SIG-M5 (cell line): ENCODE measurements at regions not wholly inside any gene's neighbourhood (a gene's known extent, or its start where the extent isn't known, plus 50 kb on each side); places are given as distances from the start of the nearest gene placed in this dataset.

Source experiments
- DNase-seq: peaks from one replicate; lab custom pipeline; 2025; lab: John Stamatoyannopoulos, UW

DNA sequence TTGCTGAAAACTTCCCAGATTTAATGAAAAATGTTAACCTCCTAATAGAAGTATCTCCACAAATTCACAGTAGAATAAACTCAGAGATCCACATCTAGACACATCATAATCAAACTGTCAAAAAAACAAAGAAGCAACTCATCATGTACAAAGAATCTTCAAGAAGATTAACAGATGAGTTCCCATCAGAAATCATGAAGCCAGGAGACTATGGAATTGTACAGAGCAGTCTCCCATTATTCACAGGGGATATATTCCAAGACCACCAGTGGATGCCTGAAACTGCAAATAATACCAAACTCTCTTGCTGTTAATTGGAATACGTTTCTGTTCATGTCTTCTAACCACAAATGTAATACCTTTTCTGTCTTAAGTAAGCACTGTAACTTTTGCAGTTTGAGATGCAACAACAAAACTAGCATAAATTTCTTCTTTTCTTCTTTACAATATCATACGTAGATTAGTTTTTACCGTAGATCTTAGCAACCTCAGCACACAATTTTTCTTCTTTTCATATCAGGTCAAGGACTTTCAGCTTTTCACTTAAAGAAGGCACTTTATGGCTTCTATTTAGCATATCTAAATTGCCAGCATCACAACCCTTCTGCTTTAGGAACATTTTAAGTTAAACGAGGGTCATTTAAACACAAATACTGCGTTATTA is 70.3 kb upstream of the MIR17HG start:
- DNase-seq = no peak

DNA sequence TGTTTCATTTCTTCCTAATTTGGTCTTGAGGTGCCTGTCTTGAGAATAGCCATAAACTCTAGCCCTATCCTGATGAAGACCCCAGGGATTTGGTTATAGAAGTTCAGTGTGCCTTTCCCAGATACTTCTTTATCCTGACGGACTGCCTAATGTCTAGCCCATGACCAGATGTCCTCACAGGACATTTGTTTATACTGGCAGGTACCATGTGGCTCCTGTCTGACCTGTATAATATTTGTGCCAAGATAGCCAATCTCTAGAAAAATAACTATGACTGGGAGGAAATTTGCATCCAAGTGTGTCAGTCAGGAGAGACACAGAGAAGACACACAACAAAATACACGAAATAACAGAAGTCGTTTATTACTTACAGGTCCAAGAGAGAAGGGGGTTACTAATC is 69.2 kb upstream of the MIR17HG start:
- DNase-seq = no peak

DNA sequence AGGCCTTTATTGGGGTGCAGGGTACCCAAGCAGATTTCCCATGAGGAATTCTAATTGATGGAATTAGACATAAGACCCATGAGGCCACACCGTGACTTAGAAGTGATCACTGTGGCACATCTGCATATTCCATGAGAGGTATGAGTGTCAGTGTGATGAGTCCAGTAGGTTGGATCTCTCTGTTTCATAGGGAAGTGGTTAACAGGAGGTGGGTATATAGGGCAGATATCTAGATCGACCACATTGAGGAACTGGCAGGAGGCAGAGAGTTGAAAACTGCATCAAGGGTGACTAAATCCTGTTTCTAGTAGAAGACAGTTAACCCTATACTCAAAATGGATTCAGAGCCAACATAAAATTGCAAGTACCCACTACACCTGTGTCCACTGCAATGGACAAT is 68.6 kb upstream of the MIR17HG start:
- DNase-seq = peak; percentile 58

DNA sequence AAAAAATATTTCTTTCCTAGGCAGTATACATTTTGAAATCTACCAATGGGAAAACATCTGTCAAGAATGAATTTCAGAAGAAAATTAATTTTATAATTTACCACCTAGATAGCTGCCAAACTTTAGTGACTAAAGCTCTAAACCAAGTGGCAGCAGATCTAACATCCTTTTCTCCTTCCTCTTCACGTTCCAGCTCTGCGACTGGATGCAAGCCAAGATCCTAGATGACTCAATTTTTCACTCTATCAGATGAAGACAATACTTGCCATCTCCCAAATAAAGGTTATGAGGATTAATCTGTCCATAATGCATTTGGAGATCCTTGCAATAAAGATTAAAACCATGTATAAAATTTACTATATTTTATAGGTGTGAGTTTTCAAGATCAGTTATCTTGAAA is 66.7 kb upstream of the MIR17HG start:
- no peak for DNase-seq

DNA sequence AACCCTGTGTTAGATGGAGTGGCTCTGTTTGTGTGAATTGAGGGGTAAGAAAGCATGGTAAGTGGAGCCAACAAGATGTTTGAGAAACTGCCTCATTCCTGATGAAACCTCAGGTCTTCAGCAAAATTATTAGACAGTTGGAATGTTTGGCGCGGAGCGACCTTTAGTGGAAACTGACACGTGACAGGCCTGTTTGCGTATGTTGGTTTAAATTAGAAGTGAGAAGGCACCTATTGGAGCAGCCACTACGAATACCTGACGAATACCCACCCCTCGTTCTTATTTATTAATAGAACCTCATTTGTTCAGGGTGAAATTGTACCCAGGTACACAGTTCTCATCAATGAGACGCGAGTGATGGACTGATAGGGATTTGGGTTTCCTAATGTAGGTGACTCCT is 63.2 kb upstream of the MIR17HG start:
- no peak for DNase-seq

DNA sequence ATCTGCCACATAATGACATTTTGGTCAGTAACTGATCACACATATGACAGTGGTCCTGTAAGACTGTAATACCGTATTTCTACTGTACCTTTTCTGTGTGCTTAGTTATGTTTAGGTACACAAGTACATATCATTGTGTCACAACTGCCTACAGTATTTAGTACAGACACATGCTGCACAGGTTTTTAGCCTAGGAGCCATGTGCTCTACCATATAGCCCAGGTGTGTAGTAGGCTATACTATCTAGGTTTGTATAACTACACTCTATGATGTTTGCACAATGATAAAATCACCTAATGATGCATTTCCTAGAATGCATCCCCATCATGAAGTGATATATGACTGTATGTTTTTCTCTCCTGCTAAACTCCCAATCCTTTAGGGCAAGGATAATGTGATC is 61.2 kb upstream of the MIR17HG start:
- no peak for DNase-seq

DNA sequence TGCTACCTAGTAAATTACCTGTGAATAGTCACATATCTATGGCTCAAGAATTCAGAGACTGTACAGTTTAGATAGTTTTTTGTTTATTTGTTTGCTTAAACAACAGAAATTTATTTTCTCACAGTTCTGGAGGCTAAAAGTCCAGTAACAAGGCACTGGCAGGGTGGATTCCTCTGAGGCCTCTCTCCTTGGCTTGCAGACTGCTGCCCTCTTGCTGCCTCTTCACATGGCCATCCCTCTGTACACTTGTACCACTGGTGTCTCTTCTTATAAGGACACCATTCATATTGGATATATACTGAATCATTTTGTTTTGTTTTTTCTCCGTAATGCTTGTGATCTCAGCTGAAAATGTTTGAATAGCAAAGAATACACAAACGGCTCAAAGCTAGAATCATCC is 56.4 kb upstream of the MIR17HG start:
- no peak for DNase-seq

DNA sequence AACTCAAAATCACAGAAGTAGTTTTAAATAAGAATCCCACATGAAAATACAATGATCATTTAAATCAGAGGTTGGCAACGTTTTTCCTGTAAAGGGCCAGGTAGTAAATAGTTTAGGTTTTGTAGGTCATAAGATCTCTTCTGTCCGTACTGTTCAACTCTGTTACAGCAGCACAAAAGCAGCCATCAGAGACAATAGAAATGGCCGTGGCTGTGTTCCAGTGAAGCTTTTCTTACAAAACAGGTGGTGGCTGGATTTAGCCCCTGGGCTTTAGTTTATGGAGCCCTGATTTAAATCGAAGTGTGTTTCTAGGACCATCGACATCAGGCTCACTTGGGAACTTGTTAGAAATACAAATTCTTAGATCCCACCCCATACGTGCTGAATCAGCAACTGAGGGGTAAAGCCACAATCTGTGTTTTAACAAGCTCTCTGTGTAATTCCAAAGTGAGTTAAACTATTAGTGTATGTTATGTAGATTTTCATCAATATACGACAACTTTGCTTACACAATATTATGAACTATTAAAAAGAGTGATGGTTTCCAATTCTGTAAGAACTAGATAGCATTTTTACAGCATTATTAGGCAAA is 54.8 kb upstream of the MIR17HG start:
- no peak for DNase-seq

DNA sequence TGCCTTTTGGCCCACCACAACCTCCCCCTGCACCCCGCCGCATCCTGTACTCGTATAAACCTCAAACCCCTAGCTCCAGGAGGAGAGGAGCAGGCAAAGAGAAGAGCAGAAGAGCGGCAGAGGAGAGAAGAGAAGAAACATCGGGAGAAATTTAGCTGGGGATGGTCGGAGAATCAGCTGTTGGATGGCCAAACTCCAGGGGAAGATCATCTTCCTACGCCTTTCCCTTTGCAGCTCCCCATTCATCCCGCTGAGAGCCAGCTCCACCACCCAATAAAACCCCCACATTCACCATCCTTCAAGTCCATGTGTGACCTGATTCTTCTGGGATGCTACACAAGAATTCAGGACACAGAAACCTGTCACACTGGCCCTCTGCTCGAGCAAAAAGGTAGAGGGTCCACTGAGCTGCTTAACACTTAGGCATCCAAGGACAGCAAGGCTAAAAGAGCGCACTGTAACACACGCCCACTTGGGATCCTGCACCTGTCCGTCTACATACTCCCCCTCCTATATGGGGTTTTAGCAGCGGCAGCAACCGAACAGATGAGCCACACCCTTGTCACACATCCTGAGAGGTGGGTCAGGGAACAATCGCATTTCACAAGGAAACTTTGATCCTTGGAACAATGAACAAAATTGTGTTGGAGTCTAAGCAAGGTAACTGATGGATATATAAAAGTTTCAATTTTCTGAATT is 51.6 kb upstream of the MIR17HG start:
- DNase-seq = no peak

DNA sequence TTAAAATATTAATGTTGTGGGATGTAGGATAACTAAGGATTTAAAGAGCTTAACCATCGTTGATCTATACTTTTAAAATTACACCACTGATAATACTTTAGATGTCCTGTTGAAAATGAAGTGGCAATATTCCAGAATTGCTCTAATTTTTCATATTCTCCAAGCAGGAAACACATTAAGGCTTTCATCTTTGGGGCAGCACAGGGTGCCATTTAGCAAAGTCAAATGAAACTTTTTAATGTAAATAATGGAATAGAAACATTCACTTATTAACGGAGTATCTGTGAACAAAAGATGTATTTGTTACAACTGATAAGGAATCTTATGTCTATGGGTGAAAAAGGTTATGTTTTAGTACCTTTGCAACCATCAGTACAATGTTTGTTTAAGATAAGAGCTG is 50.0 kb upstream of the MIR17HG start:
- DNase-seq = no peak
